ENCODE measurements at regions not wholly inside any gene's neighbourhood (a gene's known extent, or its start where the extent isn't known, plus 50 kb on each side); places are given as distances from the start of the nearest gene placed in this dataset.

DNA sequence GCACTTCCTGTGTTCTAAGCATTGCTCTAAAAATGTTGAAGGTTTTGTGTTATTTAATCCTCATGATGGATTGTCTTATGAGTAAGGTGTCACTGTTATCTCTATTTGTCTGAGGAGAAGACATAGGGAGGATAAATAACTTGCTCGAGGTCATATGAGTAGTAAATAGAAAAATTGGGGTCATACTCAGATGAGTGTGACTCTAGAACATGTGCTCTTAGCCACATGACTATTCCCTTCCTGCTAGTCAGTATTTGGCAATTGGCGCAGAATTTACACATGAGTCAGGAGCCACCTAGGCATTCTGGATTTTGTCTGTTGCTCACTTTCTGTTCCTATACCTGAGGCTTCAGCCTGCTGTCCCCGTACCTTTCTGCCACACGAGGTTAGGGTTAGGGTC is 234.6 kb upstream of the CD180 start:
- H4K20me1 ChIP-seq (ENCODE audit: control insufficient read depth, extremely low read depth, insufficient read depth, low read length) = no peaks in the 10 kb centered on the region
- H3K4me2 ChIP-seq (ENCODE audit: control insufficient read depth, extremely low read depth, insufficient read depth, low read depth, low read length) = no peak overlapping the region
- H3K79me2 ChIP-seq (ENCODE audit: control insufficient read depth, insufficient read depth, low read length) = no peaks in the 10 kb centered on the region
- no peaks in the 10 kb centered on the region for H3K27me3 ChIP-seq (ENCODE audit: control insufficient read depth, extremely low read depth, insufficient read depth, low read length)
- H3K9ac ChIP-seq (ENCODE audit: control insufficient read depth, extremely low read depth, insufficient read depth, low read length) = no peak overlapping the region
- no peak for TF ChIP-seq EZH2 (IDR thresholded peaks at IDR 0.05; ENCODE audit: low read length)
- TF ChIP-seq, protein P1, sequence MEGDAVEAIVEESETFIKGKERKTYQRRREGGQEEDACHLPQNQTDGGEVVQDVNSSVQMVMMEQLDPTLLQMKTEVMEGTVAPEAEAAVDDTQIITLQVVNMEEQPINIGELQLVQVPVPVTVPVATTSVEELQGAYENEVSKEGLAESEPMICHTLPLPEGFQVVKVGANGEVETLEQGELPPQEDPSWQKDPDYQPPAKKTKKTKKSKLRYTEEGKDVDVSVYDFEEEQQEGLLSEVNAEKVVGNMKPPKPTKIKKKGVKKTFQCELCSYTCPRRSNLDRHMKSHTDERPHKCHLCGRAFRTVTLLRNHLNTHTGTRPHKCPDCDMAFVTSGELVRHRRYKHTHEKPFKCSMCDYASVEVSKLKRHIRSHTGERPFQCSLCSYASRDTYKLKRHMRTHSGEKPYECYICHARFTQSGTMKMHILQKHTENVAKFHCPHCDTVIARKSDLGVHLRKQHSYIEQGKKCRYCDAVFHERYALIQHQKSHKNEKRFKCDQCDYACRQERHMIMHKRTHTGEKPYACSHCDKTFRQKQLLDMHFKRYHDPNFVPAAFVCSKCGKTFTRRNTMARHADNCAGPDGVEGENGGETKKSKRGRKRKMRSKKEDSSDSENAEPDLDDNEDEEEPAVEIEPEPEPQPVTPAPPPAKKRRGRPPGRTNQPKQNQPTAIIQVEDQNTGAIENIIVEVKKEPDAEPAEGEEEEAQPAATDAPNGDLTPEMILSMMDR (optimal IDR thresholded peaks at IDR 0.05 in 1 of 3, IDR thresholded peaks at IDR 0.05 in 1 of 3, conservative IDR thresholded peaks at IDR 0.05 in 1 of 3; ENCODE audit: extremely low read depth in 1 of 3, insufficient read depth in 2 of 3, low read length in 3 of 3) = no peak
- dilution Hi-C loops (cut with MboI; ENCODE audit: extremely low pct_ligation_motif_present, low sequenced_read_pairs) = no loop called here
- no peaks in the 10 kb centered on the region for H3K4me1 ChIP-seq (ENCODE audit: control insufficient read depth, extremely low read depth, insufficient read depth, low read length)
- H3K36me3 ChIP-seq (ENCODE audit: control insufficient read depth in 2 of 2, extremely low read depth in 1 of 2, insufficient read depth in 2 of 2, low read length in 2 of 2) = no peaks in the 10 kb centered on the region
- FAIRE-seq (no peak), DNase-seq (ENCODE audit: low read depth, low spot score) (no peak)
- H3K4me3 ChIP-seq (ENCODE audit: control insufficient read depth in 2 of 3, extremely low read depth in 1 of 3, insufficient read depth in 2 of 3, low read depth in 1 of 3, low read length in 3 of 3) = no peak overlapping the region
- no peaks in the 10 kb centered on the region for H3K9me3 ChIP-seq (ENCODE audit: control insufficient read depth, low read depth, low read length)
- no peak overlapping the region for H2AFZ ChIP-seq (ENCODE audit: control insufficient read depth, low read length)
- no peak overlapping the region for H3K27ac ChIP-seq (ENCODE audit: control insufficient read depth, insufficient read depth, low read length)
- H3K9me1 ChIP-seq (ENCODE audit: control insufficient read depth, extremely low read depth, insufficient read depth, low read length) = no peaks in the 10 kb centered on the region

GRCh38 chr5:67427850-67428298 is 231.3 kb upstream of the CD180 start:
- H4K20me1 ChIP-seq (ENCODE audit: control insufficient read depth, extremely low read depth, insufficient read depth, low read length) = no peaks in the 10 kb centered on the region
- dilution Hi-C loops (cut with MboI; ENCODE audit: extremely low pct_ligation_motif_present, low sequenced_read_pairs) = no loop called here
- H2AFZ ChIP-seq (ENCODE audit: control insufficient read depth, low read length) = no peak overlapping the region
- no peaks in the 10 kb centered on the region for H3K4me1 ChIP-seq (ENCODE audit: control insufficient read depth, extremely low read depth, insufficient read depth, low read length)
- H3K36me3 ChIP-seq (ENCODE audit: control insufficient read depth in 2 of 2, extremely low read depth in 1 of 2, insufficient read depth in 2 of 2, low read length in 2 of 2) = no peaks in the 10 kb centered on the region
- no peak overlapping the region for H3K4me2 ChIP-seq (ENCODE audit: control insufficient read depth, extremely low read depth, insufficient read depth, low read depth, low read length)
- no peaks in the 10 kb centered on the region for H3K9me1 ChIP-seq (ENCODE audit: control insufficient read depth, extremely low read depth, insufficient read depth, low read length)
- FAIRE-seq (no peak), DNase-seq (ENCODE audit: low read depth, low spot score) (no peak)
- no peaks in the 10 kb centered on the region for H3K79me2 ChIP-seq (ENCODE audit: control insufficient read depth, insufficient read depth, low read length)
- no peaks in the 10 kb centered on the region for H3K9me3 ChIP-seq (ENCODE audit: control insufficient read depth, low read depth, low read length)
- TF ChIP-seq EZH2 (IDR thresholded peaks at IDR 0.05; ENCODE audit: low read length) = no peak
- TF ChIP-seq, protein P1 (optimal IDR thresholded peaks at IDR 0.05 in 1 of 3, IDR thresholded peaks at IDR 0.05 in 1 of 3, conservative IDR thresholded peaks at IDR 0.05 in 1 of 3; ENCODE audit: extremely low read depth in 1 of 3, insufficient read depth in 2 of 3, low read length in 3 of 3) = no peak
- no peak overlapping the region for H3K27ac ChIP-seq (ENCODE audit: control insufficient read depth, insufficient read depth, low read length)
- no peak overlapping the region for H3K9ac ChIP-seq (ENCODE audit: control insufficient read depth, extremely low read depth, insufficient read depth, low read length)
- no peak overlapping the region for H3K4me3 ChIP-seq (ENCODE audit: control insufficient read depth in 2 of 3, extremely low read depth in 1 of 3, insufficient read depth in 2 of 3, low read depth in 1 of 3, low read length in 3 of 3)
- H3K27me3 ChIP-seq (ENCODE audit: control insufficient read depth, extremely low read depth, insufficient read depth, low read length) = no peaks in the 10 kb centered on the region
